ENCODE measurements at regions not wholly inside any gene's neighbourhood (a gene's known extent, or its start where the extent isn't known, plus 50 kb on each side); places are given as distances from the start of the nearest gene placed in this dataset.
A peak's percentile ranks its signal among the peaks of the same experiment; 100 is the strongest.

DNA sequence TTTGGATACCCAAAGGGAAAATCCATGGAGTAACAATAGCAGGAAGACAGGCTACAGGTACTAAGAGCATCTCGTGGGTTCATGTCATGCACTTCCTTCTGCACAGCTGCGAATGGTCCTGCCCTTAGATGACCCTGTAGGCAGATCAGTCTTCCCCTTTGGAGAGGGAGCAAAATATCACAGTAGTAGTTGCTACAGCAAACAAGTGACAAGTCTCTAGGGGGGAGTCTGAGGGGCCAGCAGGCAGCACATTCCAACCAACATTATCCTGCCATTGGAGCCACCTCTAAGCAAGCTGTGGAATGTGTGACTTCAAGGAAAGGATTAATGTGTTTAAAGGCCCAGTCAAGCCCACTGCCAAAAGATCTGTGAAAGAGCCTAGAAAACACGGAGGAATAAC lies 273.2 kb upstream of the PARD3B start:
- DNase-seq: no peak

DNA sequence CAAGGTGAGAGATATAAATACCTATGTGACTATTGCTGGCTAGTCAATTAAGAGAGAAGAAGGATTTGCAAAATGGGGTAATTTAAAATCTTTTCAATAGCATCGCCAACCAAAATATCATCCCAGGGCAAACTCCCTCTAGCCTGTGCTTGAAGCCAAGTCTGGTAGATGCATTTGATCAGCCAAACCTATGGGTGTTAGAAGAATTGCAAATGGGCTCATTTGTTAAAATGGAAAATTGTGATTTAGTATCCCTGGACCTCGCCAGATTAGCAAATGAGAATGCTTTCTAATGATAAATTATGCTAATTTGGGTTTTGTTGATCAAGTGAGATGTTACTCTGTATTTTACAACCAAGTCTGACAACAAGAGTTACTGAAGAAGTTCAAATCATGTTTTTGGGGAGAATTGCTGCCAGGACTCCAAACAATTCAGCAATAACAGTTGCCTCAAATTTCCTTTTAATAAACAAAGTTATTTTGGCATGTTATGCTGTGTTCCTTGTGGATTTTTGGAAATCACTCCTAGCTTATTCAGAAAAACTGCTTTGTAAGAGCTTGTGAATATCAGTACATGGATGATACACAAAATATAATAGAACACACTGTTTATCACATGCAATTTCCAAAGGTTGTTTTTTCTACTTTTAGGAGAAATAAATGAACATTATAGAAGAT lies 272.5 kb upstream of the PARD3B start:
- no peak for DNase-seq

DNA sequence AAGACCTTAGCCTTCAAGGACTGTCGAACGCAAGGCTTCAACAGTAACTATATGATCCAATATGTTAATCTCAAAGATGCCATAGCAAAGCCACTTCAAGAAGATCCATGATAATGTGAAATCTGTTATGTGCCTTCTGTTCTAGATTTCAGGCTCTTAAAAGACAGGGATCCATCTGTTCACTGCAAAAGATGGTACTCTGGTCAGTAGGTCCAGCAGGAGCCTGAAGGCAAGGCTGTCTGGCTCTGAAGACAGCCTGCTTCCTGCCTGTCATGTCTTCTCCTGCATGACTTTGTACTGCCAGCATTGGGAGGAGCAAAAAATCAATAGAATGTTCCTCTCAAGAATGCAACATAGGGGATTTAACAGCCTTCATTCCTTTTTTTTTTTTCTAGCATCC lies 270.8 kb upstream of the PARD3B start:
- DNase-seq: no peak

DNA sequence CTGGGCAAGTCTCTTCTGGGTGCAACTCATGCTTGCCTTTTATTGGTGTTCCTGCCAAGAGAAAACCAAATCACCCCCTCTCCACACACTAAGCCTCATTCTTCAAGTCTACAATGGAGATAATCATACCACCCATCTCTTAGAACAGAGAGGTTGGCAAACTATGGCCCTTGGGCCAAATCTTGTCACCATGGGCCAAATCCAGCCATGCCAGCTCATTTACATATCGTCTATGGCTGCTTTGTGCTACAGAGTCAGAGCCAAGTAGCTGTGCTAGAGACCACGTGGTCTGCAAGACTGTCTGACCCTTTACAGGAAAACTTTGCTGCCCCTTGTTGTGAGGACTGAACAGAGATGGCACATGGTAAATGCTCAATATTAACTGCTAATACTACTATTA lies 270.3 kb upstream of the PARD3B start:
- DNase-seq: no peak

DNA sequence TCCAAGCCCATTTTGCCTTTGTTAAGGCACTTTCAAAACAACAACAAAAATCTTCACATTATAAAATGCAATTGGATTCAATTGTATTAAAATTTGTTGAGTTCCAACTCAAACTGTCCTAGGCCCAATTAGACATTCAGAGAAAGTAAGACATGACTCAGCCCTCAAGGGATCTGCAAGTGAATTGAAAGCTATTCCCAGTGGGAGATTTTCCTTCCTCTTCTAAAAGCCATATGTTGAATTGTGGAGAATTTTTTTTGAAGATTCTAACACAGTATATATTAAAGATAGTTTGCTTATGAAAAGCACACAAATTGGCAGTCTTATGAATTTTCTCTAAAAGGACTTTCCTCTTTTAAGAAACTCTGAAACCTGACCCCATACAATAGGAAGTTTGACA lies 268.0 kb upstream of the PARD3B start:
- no peak for DNase-seq

DNA sequence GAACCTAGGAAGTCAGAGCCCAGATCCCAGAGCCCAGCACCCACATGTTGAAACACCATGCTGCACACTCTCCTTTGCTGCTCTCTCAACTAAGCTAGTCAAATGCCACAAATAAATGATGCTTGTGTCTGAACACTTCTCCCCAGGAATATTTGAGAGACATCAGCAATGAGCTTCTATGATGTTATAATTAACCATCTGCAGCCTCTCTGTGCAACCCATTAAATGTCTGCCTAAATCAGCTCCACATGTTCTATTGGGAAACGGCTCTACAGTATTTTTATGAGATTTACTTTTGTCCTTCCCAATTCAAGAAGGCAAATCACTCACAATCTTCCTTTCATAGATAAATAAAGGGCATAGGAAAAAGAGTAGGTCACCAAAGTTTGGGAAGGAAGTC lies 266.8 kb upstream of the PARD3B start:
- DNase-seq: no peak

DNA sequence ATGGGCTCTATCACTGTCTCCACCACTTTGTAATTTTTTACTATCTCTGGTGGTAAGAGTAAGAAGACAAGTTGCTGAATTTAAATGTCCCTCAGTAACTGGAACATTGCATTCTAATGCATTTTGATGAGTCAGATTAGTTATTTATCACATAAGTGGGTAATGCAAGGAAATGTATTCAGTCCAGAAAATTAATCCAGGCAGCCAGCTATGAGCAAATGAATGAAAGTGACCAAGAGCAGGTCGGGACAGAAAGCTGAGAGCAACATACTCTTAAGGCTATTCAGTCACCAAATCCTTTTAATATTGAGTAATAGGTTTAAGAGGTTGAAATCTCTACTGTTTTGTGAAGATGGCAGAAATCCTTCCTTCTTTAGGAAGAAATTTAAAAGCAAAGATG lies 265.5 kb upstream of the PARD3B start:
- DNase-seq: no peak

DNA sequence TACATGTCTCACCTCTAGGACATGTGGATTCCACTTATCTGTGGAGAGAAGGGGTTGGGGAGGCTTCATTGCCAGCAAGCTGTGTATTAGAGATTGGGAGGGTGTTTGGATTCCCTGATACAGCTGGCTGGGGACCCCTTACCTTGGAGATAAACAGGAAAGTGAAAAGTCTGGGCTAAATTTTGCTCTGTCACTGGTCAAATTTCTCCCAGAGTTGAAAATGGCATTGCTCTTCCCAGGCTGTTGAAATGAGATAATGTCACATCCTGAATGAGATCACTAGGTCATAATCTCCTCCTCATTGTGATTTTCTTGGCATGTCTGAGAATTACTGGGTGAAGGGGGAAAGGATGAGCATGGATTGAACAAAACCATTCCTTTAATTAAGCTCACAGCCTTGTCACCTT lies 265.0 kb upstream of the PARD3B start:
- no peak for DNase-seq

DNA sequence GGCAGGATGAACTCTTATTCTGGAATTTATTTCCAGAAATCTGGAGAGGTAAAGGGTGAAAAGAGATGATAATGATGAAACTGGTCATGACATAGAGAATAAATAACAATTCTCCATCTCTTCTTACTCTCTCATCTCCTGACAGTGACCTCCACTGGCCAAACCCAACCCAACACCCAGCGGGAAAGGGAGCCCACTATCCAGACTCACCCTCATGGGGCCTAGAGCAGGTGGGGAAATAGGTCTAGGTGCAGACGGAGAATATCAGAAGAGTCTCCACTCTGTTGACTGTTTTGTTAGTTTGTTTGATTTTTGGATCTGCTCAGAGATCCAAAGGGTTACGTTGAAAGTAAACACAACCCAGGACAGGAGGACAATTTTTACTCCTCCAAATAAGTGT lies 263.2 kb upstream of the PARD3B start:
- DNase-seq: no peak

DNA sequence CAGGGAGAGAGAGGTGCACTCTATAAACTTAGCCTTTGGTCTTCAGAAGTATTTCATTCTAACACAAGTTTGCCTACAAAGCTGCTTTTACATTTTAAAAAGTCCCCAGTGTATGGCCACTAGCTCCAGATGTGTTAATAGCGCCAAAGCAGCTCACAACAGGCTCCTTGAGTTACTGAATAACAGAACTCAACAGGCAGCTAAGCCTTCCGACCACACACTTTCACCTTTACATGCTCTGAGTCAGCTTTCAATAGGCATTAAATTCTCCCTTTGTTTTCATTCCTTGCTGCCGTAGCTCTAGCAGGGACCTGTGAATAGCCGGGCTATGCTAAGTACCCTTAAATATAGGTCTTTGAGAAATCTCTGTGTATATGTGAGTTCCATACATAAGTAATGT lies 262.8 kb upstream of the PARD3B start:
- DNase-seq: no peak

DNA sequence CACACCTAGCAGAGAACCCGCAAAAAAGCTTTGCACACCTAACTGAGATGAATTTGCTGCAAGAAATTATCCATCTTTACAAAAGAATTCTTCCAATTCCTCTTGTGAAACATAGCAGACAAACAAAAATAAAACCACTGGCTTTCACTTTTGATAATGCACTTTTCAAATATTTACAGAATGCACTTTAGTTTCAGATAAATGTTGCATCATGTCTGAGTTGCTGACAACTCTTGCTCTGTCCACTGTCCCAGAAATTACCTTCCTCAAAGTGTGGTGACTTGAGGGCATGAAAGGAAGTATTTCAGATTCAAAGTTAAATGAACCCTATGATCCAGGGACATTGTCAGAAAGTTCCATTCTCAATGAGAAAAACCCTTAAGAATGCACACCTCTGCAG lies 256.2 kb upstream of the PARD3B start:
- no peak for DNase-seq

DNA sequence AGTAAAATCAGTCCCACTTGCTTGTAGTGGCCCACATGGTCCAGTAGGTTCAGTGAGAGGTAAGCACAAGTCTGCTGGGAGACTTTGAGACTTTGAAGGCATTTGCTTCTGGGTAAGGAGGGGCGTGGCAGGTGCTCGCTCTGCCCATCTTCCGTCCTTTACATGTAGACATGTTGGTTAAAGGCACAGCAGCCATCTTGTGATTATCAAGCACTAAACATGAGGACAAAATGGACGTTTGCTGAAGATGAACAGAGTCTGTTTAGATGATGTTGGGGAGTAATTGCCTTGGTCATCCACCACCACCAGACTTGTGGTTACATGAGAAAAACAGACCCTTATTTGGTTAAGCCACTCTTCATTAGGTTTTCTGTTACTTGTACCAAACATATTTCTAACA lies 252.8 kb upstream of the PARD3B start:
- no peak for DNase-seq

DNA sequence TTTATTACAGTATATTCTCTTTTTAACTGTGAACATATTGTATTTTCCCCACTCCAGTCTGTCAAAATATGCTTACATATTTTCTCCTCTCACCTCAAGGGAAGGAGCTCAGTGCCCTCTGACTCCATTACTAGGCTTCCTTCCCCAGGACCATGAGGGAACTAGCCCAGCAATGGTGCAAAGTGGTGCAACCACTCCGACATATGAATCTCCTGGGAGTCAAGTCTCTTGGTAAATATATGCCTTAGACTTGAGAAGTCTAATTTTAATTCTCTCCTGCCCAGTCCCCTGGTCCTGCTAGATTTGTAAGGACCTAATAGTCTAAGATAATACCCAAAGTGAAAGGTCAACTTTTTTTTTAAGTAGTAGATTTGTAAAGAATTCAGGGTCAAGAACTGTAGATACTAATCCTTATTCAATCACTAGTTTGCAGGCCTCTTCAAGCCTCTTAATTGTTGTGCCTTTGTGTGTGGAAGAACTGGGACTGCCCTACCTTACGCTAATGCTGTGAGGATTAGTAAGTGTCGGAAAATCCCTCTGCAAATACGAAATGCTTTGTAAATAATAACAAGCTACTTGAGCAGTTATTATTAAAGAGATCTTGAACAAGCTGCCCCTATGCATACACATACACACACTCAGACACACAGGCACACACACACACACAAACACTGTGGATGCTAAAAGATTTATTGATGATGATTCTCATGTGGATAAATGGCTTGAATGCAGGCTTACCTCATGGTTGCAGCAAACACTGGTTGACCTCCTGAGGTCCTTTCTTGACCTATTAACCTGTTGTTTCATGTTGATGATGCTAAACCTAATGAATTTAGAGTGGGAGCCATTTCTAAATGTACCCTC lies 251.2 kb upstream of the PARD3B start:
- no peak for DNase-seq

DNA sequence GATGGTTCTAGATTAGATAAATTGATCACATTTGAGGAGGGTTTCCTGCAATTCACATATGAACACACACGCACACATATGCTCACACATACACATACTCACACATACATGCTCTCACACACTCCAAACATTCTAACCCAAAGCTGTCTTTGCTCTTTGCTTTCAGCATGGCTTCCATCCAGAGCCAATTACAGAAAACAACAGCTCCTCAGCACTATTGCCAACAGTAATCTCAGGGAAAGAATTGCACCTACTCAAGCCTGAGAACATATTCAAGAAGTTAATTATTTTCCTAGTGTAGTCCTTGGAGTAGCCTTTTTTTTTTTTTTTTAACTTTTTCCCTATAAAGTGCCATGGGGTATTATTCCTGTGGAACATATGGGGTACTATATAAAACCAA lies 246.9 kb upstream of the PARD3B start:
- no peak for DNase-seq

DNA sequence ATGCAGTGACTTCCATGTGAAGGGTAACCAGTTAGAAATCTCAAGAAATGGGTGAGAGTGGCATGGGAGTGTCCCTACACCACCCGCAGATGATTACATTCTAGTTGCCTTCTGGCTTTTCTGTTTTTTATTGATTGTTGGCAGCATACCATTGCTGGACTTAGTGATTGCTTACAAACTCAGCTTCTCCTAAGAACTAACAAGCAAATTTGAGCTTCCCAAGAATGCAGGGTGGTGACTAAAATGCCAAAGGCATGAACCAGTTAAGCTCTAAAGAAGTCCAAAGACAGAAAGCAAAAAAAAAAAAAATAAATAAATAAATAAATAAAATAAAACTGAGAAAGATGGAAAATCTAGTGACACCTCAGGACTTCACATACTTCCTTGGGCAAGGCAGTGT lies 245.5 kb upstream of the PARD3B start:
- DNase-seq: no peak

DNA sequence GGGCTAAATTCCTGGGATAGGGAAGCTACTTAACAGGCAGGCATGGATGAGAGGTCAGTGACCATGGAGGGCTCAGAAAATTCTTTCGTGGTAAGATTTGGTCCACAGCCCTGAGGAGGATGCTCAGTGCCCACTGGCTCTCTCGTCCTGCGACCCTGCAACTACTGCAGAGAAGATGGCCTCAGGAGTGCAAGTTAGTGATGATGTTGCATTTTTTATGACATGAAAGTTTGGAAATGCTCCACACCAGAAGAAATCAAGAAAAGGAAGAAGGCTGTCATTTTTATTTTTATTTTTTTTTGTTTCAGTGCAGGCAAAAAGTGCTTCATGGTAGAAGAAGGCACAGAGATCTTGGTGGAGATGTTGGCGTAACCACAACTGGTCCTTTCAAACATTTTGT lies 238.6 kb upstream of the PARD3B start:
- no peak for DNase-seq

DNA sequence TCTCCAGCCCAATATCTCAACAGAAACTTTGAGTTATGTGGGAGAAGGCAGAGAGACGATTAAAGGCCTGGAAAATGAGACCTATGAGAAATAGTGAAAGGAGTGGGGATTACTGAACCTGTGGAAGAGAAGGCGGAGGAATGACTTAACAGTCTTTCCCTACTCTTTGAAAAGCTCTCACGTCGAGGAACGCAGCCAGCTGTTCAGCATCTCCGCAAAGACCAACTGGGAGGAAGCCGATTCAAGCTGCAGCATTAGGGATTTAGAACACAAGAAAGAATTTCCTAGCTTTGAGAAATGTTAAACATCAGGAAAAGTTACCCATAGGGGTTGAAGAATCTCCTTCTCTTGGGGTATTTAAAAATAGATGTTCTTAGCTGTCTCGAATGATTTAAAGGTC lies 233.2 kb upstream of the PARD3B start:
- no peak for DNase-seq

DNA sequence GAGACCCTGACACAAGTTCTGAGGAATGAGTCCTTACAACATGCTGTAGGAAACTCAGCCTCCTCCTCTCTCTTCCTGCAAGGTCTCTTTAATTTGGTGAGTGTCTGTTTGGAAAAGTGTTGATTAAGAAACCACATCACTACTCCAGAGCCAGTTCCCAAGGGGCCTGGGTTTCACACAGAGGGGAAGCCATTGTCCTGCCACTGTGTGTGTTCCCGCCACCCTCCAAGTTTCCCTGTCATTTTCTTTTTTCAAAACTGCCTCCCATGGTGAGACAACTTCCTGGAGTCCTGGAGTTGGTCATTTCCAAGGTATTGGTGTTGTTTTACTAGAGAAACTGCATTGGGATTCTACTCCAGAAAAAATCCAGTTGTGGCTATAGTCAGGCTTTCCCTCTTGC lies 232.0 kb upstream of the PARD3B start:
- no peak for DNase-seq

DNA sequence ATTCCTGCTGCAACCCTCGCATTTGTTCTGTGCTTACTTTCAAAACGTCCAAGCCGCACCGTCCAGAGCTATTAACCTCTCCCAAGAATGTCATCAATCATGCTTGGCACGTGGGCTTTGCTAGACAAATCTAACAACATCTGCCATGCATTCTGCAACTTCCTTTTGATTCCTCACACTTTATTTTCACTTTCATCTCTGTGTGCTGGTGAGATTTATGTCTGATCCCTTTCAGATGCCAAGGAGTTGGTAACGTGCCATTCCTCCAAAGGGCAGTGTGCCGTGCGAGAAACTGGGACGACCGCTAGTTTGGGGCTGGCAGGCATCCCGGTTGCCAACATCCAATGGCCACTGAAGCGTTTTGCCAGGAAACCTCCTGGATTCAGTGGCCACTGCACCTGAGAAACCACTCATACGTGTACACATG lies 230.0 kb upstream of the PARD3B start:
- no peak for DNase-seq

DNA sequence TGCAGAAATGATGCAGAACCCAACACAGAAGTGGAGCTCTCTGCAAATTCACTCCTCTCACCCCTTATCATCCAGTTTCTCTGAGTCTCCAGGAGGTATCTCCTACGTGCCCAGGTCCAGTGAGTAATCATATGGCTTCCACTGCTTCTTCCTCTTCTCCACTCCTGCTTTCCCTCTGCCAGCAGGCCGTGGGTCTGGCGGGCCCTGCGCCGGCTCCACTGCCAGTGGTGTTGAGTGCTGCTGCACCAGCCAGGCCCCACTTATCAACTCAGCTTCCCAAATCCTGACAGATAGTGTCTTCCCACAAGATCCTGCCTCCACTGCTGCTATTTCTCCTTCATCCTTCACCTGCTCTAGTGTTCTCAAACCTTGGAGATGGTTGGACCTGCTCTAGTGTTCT lies 227.6 kb upstream of the PARD3B start:
- DNase-seq: no peak

DNA sequence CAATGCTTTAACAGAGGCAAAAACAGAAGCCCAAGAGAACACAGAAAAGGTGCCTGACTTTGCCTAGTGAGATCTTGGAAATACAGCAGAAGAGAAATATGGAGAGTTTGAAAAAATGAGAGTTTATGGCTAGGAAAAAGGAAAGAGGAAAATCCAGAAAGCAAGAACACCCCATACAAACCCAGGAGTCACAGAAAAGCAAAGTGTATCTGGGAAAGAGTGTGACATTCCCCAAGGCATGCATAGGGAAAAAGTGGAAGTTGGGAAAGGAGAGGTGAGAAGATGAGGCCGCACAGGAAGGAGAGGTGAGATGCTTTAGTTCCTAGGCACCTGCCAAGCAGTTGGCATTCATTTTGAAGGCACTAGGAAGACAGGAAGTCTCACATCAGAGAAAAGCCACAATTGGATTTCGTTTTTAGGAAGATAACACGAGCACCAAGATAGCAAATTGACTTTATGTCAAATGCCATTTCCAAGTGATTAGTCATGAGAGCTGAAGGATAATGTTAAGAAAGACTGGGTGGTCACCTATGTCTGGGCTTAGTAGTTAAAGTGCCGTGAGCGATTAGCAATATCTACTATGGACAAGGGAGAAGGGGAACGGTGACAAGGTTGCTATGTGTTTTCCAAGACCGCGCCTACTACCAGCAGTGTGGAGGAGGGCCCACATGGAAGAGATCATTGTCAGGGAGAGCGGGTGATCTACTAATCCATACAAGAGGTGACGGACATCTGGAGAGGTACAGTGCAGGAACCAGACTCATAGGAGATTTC lies 224.1 kb upstream of the PARD3B start:
- no peak for DNase-seq

DNA sequence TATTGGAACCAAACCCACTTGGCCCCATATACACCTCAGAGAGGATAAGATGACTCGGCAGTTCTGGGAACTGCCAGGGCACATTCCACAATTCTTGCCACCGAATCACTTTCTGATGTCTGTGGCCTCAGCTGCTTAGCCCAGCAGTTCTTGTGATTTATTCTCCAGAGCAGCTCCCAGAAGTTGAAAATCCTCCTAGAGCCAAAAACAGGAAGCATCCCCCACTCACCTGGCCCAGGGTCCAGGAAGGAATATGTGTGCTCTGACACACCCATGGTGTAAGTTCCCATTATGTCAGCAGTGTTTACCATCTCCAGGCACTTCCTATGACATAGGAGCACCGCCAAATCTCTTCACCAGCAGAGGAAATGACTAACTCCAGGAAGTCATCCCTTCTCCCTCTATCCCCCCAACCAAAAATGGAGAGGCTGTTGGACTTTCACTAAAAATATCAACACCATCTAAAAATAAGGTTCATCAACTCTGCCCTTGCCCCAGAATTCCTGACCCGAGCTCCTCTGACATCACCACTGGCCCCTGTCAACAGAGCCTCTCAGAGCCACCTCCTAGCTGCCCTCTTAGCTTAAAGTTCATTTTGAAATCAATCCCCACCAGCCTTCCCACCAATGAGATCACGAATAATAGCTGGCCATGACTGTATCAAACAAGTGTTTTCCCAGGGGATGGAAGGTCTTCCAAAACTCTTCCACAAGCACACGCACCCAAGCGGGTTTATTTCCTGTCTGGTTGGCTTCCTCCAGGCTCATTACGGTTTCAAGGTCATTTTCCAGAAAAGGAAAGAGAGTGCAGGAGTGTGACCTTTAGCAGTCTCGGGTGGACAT lies 223.1 kb upstream of the PARD3B start:
- DNase-seq: peak; percentile 25

Measured in muscle of arm (tissue), 1 donor.